SU-DHL-6 (cell line): ENCODE measurements at regions not wholly inside any gene's neighbourhood (a gene's known extent, or its start where the extent isn't known, plus 50 kb on each side); places are given as distances from the start of the nearest gene placed in this dataset.

Experiments
- H2AFZ ChIP-seq: fragments of 200-600 bp; sonication (generic); 2 replicates; pipeline ENCODE4 v1.6.1; 2014; ENCODE audit warnings: low read depth, mild to moderate bottlenecking, moderate library complexity, mixed read lengths, antibody characterized with exemption, low read length; ENCODE audit not compliant: severe bottlenecking
- H3F3A ChIP-seq: fragments of 200-600 bp; shearing (Covaris generic); 2 replicates; pipeline ENCODE4 v1.6.0; 2016; ENCODE audit warnings: antibody characterized with exemption, mild to moderate bottlenecking; ENCODE audit not compliant: insufficient read depth
- H3K27ac ChIP-seq: fragments of 200-600 bp; sonication (generic); 2 replicates; pipeline ENCODE4 v1.5.1; 2016; ENCODE audit warnings: low read depth, mild to moderate bottlenecking, low read length, moderate library complexity, mixed read lengths
- H3K27me3 ChIP-seq: fragments of 200-600 bp; sonication (generic), shearing (Covaris generic); 2 replicates; pipeline ENCODE4 v1.6.0; 2014; ENCODE audit warnings: mild to moderate bottlenecking, low read length
- H3K36me3 ChIP-seq: fragments of 200-600 bp; sonication (generic); 2 replicates; pipeline ENCODE4 v1.6.1; 2014; ENCODE audit warnings: mild to moderate bottlenecking, low read length, mixed read lengths
- H3K4me2 ChIP-seq: fragments of 300-600, 200-600 bp; shearing (Covaris generic), sonication (generic); 2 replicates; pipeline ENCODE4 v1.6.0; 2014; ENCODE audit warnings: low read length, low read depth, mild to moderate bottlenecking; ENCODE audit not compliant: poor library complexity, severe bottlenecking
- H3K4me3 ChIP-seq: fragments of 200-600 bp; sonication (generic); 2 replicates; pipeline ENCODE4 v1.5.1; 2014; ENCODE audit warnings: antibody characterized with exemption, low read length, mild to moderate bottlenecking, mixed read lengths; ENCODE audit not compliant: insufficient read depth, poor library complexity, severe bottlenecking
- H3K79me2 ChIP-seq: fragments of 200-600 bp; sonication (generic); 2 replicates; pipeline ENCODE4 v1.6.1; 2014; ENCODE audit warnings: mild to moderate bottlenecking, low read length, moderate library complexity; ENCODE audit not compliant: insufficient read depth
- H3K9ac ChIP-seq: fragments of 200-600 bp; sonication (generic); 2 replicates; pipeline ENCODE4 v1.7.0; 2014; ENCODE audit warnings: mild to moderate bottlenecking, low read length
- H3K9me2 ChIP-seq: fragments of 200-600 bp; sonication (generic); replicated peaks from 2 replicates; pipeline ENCODE4 v1.6.1; 2014; ENCODE audit warnings: low read length; ENCODE audit not compliant: insufficient read depth
- H3K9me3 ChIP-seq: fragments of 200-600 bp; sonication (generic); 2 replicates; pipeline ENCODE4 v1.6.1; 2014; ENCODE audit warnings: low read length, mixed read lengths; ENCODE audit not compliant: insufficient read depth
- H4K20me1 ChIP-seq: fragments of 200-600 bp; sonication (generic); 2 replicates; pipeline ENCODE4 v1.6.1; 2014; ENCODE audit warnings: low read depth, mild to moderate bottlenecking, antibody characterized with exemption, low read length, moderate library complexity, mixed read lengths
- EZH2phosphoT487 ChIP-seq: fragments of 200-600 bp; sonication (generic), shearing (Covaris generic); conservative IDR thresholded peaks from 2 replicates; pipeline ENCODE4 v1.6.1; 2018; ENCODE audit warnings: mild to moderate bottlenecking, antibody characterized with exemption, low read length, moderate library complexity, mixed read lengths
- TF ChIP-seq, protein P1 (sequence below): fragments of 200-600 bp; sonication (generic); IDR thresholded peaks from one replicate; pipeline ENCODE4 v1.5.1; 2017; ENCODE audit warnings: antibody characterized with exemption, mild to moderate bottlenecking, low read length, moderate library complexity; ENCODE audit not compliant: insufficient read depth, poor library complexity, severe bottlenecking

DNA sequence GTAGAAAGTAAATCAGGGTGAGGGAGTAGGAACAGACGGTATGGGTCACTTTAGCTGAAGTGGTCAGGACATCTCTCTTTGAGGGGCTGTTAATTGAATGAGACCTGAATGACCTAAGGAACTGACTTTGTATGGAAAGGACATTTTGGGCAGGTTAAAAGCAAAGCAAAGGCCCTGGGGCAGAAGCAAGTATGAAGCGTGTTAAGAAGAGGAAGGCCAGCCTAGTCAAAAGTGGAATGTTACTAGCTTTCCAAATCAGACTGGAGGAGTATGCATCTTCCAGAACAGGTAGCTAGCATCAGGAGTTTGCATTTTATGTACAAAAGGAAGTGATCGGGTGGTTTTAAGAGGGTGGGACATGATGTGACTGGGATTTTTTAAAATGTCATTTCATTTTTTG is 70.9 kb upstream of the PCGF5 start:
- H3K9ac ChIP-seq, result no peak overlapping the region
- H3K4me3 ChIP-seq, result no peak overlapping the region
- no peaks in the 10 kb centered on the region for H3K36me3 ChIP-seq
- H3K9me3 ChIP-seq, result no peaks in the 10 kb centered on the region
- no peak overlapping the region for H2AFZ ChIP-seq
- no peaks in the 10 kb centered on the region for H3F3A ChIP-seq
- H3K79me2 ChIP-seq, result no peaks in the 10 kb centered on the region
- H3K4me2 ChIP-seq, result no peak overlapping the region
- TF ChIP-seq EZH2phosphoT487, result no peak
- TF ChIP-seq, protein P1, sequence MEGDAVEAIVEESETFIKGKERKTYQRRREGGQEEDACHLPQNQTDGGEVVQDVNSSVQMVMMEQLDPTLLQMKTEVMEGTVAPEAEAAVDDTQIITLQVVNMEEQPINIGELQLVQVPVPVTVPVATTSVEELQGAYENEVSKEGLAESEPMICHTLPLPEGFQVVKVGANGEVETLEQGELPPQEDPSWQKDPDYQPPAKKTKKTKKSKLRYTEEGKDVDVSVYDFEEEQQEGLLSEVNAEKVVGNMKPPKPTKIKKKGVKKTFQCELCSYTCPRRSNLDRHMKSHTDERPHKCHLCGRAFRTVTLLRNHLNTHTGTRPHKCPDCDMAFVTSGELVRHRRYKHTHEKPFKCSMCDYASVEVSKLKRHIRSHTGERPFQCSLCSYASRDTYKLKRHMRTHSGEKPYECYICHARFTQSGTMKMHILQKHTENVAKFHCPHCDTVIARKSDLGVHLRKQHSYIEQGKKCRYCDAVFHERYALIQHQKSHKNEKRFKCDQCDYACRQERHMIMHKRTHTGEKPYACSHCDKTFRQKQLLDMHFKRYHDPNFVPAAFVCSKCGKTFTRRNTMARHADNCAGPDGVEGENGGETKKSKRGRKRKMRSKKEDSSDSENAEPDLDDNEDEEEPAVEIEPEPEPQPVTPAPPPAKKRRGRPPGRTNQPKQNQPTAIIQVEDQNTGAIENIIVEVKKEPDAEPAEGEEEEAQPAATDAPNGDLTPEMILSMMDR, result no peak
- H3K27ac ChIP-seq, result no peak overlapping the region
- H3K27me3 ChIP-seq, result no peaks in the 10 kb centered on the region
- H3K9me2 ChIP-seq, result no peaks in the 10 kb centered on the region
- no peaks in the 10 kb centered on the region for H4K20me1 ChIP-seq

DNA sequence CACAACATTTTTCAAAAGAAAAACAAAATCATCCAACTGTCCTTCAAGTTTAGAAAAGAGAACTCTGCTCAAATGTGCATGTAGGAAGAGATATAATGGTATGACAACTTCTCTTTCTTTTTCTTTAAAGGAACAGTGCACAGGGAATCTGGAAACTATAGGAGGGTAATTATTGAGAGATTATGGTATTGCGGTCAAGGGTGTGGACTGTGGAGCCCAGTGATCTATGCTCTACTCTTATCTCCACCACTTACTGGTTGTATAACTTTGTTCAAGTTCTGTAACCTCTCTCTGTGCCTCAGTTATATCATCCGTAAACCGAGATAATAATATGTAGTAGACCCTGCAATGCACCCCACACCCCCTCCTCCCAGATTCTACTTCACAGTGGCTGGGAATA is 69.8 kb upstream of the PCGF5 start:
- no peaks in the 10 kb centered on the region for H4K20me1 ChIP-seq
- no peak overlapping the region for H3K4me3 ChIP-seq
- H3K79me2 ChIP-seq, result no peaks in the 10 kb centered on the region
- H3K36me3 ChIP-seq, result no peaks in the 10 kb centered on the region
- no peak overlapping the region for H3K9ac ChIP-seq
- H3K27me3 ChIP-seq, result no peaks in the 10 kb centered on the region
- no peak overlapping the region for H3K27ac ChIP-seq
- TF ChIP-seq, protein P1, result no peak
- no peak for TF ChIP-seq EZH2phosphoT487
- H2AFZ ChIP-seq, result no peak overlapping the region
- no peak overlapping the region for H3K4me2 ChIP-seq
- no peaks in the 10 kb centered on the region for H3K9me2 ChIP-seq
- no peaks in the 10 kb centered on the region for H3F3A ChIP-seq
- H3K9me3 ChIP-seq, result no peaks in the 10 kb centered on the region

GRCh38 chr10:91153508-91153907 is 67.0 kb upstream of the PCGF5 start:
- H3K4me2 ChIP-seq, result no peak overlapping the region
- H3K9ac ChIP-seq, result no peak overlapping the region
- no peaks in the 10 kb centered on the region for H3K27me3 ChIP-seq
- H3F3A ChIP-seq, result no peaks in the 10 kb centered on the region
- no peaks in the 10 kb centered on the region for H3K9me3 ChIP-seq
- H3K79me2 ChIP-seq, result no peaks in the 10 kb centered on the region
- TF ChIP-seq, protein P1, result no peak
- TF ChIP-seq EZH2phosphoT487, result no peak
- no peak overlapping the region for H2AFZ ChIP-seq
- H3K4me3 ChIP-seq, result no peak overlapping the region
- H3K27ac ChIP-seq, result no peak overlapping the region
- H4K20me1 ChIP-seq, result no peaks in the 10 kb centered on the region
- no peaks in the 10 kb centered on the region for H3K9me2 ChIP-seq
- H3K36me3 ChIP-seq, result no peaks in the 10 kb centered on the region

DNA sequence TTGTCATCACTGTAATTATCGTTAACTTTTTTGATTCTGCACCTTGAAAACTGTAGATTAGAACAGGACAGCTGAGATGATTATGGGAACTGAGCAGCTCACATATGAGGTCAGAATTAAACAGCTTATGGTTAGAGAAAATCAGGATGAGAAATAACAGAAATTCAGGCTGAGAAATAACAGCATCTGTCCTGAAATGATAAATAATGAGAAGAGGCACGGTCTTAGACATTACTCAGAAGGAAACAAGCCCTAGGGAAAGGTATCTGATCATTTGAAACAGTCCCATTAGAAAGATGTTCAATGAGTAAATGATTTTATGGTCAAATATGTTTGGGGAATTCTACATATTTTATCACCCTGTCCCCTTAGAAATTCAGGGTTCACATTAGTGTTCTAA is 65.6 kb upstream of the PCGF5 start:
- Histone ChIP-seq H3K9me2 (no peaks in the 10 kb centered on the region), H3K36me3 (no peaks in the 10 kb centered on the region), H4K20me1 (no peaks in the 10 kb centered on the region), H3K4me2 (no peak overlapping the region), H3K27me3 (no peaks in the 10 kb centered on the region), H3K27ac (no peak overlapping the region), H3K9ac (no peak overlapping the region), H3K79me2 (no peaks in the 10 kb centered on the region), H3F3A (no peaks in the 10 kb centered on the region), H2AFZ (no peak overlapping the region), H3K4me3 (no peak overlapping the region), H3K9me3 (no peaks in the 10 kb centered on the region)
- no peak for TF ChIP-seq EZH2phosphoT487
- TF ChIP-seq, protein P1, result no peak
